Nucleus accumbens (tissue), 56 donors: ENCODE measurements at regions not wholly inside any gene's neighbourhood (a gene's known extent, or its start where the extent isn't known, plus 50 kb on each side); places are given as distances from the start of the nearest gene placed in this dataset.
A peak's percentile ranks its signal among the peaks of the same experiment; 100 is the strongest.

Experiments
- DNase-seq, 56 donors: peaks; one replicate each; lab custom pipeline; 2025; lab: John Stamatoyannopoulos, UW

DNA sequence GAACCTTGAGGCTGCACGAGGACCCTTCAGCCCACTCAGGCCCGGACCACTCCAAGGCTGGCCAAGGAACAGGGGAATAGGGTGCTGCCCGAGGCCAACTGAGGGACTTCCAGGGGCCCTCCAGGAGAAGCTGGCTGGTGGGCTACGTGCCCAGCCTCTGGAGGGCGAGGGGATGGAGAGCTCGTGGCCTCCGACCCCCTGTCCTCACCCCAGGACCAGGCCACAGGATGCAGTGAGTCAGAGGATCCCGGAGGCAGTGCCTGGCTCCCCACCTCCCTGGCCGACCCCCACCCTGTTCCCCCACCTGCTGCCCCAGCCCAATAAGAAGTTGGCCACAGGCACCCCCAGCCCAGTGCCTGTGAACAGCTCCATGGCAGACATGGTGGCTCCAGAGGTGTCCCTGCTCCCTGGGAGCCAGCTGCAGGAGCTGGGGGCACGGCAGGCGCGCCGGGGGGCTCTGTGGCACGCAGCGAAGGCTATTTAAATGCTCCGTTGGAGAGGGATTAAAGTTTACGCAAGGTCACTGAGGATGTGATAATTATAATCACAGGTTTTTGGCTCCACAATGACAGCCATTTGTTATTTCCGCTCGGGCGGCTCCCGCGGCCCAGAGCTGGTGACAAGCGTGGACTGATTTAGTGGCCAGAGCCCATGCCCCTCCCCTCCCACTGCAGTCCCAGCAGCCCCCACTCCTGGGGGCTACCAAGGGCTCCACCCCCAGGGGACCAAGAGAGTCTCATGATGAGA, 95.7 kb upstream of the NKX1-1 start:
- no peak for DNase-seq

GRCh38 chr4:1500966-1501753, 94.9 kb upstream of the NKX1-1 start:
- DNase-seq, result no peak

GRCh38 chr4:1500231-1500965, 94.2 kb upstream of the NKX1-1 start:
- DNase-seq, result no peak

DNA sequence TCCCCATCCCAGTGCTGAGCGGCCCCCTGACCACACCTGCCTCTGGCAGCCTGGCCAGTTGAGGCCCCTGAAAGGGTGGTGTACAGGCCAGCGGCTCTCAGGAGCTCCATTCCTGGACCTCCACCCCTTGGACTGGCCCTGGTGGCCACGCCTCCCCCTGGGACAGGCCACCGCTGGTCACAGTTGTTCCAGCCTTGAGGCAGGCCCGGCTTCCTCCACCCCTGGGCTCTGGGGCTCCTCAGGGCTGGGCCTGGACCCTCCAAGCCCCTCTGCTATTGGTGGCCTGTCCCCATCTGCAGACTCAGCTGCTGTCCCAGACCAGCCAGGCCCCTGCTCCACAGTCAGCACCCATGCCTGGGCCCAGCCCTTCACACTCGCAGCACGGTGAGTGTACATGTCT, 93.2 kb upstream of the NKX1-1 start:
- no peak for DNase-seq

GRCh38 chr4:1497189-1497801, 91.1 kb upstream of the NKX1-1 start:
- DNase-seq, result no peak

DNA sequence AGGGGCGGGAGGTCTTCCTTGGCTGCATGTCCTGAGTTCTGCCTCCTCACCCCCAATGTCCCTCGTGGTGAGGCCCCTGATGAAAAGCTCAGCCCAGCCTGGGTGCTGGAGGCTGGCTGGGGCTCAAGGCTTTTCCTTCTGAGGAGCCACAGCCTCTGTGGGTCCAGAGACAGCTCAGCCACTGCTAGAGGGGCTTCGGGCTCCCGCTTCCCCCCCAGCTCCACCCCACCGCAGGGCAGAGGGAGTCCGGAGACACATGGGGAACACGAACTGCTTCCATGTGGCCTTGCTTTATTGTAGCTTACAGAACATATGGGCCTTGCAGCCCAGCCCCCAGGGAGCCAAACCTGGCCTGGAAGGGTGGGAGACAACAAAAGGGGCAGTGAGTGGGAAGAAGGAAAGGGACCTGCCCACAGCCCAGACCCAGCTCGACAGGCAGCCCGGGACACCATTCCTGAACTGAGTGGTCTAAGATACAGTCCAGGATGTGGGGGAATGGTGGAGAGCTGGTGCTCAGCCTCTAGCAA, 89.9 kb upstream of the NKX1-1 start:
- DNase-seq, result no peak

DNA sequence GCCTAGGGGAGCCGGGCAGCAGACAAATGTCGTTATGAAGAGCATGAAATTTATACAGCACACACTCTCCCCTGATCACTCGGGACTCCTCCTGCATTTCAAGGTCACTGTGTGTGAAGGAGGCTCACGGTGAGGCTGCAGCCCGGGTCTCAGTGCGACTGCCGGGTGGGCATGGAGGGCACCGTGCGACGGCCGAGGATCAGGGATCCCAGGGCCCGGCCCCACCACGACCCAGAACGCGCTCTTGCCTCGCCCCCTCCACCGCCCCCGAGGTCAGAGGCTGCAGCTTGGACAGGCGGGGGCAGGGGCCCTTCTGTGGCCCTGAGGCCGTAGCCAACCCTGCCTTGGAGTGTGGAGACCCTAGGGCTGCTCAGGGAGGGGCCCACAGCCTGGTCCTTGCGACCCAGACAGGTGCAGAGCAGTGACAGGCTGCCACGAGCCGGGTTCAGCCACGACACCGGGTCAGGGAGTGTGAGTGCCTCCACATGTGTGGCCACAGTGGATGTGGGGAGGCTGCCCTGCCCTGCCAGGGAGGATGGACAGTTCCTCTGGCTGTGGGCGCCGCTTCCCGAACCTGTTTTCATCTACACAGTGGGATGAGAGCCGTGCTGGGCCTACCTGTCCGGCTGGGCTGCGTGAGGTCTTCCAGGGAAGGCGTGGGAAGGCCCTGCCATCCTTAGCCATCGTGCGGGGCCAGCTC, 89.3 kb upstream of the NKX1-1 start:
- DNase-seq, result no peak

DNA sequence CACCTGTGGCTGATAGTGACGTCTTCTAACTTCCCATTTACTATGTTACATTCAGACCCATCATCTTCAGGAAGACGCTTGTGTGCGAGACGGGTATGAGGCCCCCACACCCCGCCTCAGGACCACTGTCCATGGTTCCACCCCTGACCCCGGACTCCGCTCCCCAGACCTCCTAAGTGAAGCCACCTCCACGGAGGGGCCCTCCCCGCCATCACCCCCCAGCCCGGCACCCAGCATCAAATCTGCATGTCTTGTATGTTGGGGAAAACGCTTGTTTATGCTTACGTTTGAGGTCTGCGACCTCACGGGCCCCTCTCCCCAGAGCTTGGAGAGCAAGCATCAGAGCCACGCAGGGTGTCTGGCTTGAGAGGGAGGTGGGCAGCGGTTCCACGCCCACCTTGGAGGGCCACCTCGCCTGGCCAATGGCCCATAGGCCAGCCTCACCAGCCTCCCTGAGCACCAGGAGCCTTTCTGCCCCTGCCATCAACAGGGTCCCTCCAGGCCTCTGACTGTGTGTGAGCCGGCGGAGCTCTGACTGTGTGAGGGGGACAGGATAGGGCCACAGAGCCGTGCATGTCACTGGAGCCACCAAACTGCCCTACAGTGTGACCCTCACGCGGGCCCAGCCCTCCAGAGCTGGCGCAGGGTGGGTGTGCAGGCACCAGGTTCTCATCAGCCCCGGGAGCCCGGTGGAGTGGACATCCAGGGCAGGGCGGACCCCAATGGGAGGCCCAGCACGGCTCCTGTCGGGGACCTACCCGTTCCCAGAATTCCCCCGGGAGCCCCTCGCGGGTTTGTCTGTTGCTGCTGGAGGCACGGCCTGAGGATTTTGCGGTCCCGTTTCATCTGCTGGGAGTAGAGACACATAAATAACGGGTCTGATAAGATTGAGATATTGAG, 88.4 kb upstream of the NKX1-1 start:
- no peak for DNase-seq

DNA sequence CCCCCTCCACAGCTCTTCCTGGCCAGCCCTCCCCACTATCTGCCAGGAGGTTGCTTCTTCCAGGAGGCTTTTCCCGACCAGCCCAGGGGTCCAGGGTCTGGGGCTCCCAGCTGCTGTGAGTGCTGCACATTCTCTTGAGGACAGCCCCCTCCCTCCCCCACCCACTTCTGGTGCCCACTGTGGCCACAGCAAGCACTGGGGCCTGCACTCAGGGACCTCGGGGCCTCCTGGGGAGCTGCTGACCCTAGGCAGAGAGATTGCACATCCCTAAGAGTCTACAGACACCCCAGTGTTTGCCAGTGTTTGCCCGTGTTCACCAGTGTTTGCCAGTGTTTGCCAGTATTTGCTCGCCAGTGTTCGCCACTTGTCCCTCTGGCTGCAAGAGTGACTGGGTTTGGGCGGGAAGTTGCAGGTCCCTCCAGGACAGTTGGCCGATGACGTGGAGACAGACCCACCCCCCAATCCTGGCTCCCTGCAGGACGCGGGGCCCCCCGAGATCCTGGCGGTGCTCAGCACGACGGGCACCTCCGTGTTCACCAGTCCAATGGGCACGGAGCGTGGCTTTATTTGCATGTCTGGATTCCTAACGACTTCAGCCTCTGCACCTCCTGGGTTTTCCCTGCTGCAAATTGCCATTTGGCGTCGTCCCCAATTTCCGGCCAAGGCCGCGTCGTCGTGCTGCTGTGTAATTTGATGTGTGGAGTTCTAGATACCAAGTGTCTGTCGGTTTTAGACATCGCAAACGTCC, 87.5 kb upstream of the NKX1-1 start:
- no peak for DNase-seq

GRCh38 chr4:1492651-1493539, 86.7 kb upstream of the NKX1-1 start:
- no peak for DNase-seq

- DNase-seq, result no peak
Measured at GRCh38 chr4:1492142-1492457, 85.9 kb upstream of the NKX1-1 start.

- DNase-seq, result no peak
Measured at GRCh38 chr4:1491328-1492141, 85.3 kb upstream of the NKX1-1 start.

- DNase-seq, result no peak
Measured at GRCh38 chr4:1490654-1491327, 84.5 kb upstream of the NKX1-1 start.

DNA sequence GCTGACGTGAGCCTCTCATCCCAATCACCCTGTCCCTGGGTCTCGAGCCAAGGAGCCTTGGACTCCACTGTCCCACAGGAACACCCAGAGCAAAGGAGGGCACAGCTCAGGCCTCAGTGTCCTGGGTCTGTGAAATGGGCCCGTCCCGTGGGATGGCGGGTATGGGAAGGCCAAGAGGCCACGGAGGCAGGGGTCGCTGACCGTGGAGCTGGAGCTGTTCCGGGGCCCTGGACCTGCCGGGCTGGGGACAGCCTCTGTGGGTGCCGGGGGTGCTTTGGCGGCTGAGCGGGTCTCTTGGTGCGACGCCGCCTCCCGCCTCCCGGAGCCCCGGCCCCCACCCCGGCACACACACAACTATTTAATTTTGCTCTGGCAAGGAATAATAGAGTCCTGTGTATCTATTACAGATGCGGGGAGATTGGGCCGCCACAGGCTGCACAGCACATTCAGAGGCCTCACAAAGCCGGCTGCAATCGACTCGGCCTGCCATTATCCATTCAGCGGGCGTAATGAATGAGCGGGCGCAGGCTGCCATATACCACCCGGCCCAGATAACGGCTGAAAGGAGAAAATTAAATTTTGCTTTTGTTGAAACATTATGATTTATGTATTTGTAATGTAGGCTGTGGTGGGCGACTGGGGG, 83.9 kb upstream of the NKX1-1 start:
- DNase-seq, result peak in 1 of 56 donors; percentile 7

- no peak for DNase-seq
Measured at GRCh38 chr4:1489639-1489995, 83.4 kb upstream of the NKX1-1 start.
